BJ (cell line): ENCODE measurements at regions not wholly inside any gene's neighbourhood (a gene's known extent, or its start where the extent isn't known, plus 50 kb on each side); places are given as distances from the start of the nearest gene placed in this dataset.
"Not testable (repeated sequence)": the region's sequence is repeated elsewhere in the genome, so short reads cannot be mapped to it uniquely, and the experiment has no call there.

Experiments used
- CTCF ChIA-PET: fragments of 350-600 bp; formaldehyde crosslinking; extraction: SDS; loops from one replicate; lab custom pipeline; 2021; ENCODE audit warnings: antibody characterized with exemption, inconsistent platforms; lab: Yijun Ruan, JAX
- POLR2A ChIA-PET: fragments of 300-600 bp; sonication (Branson Sonifier 250); formaldehyde crosslinking; extraction: SDS; loops from one replicate; lab custom pipeline; 2021; ENCODE audit warnings: antibody characterized with exemption; lab: Charles Lee
- DNase-seq: peaks from one replicate; pipeline ENCODE4 v3.0.0-alpha.2; 2011; ENCODE audit warnings: low read depth
- H3K27me3 ChIP-seq: 2 replicates; pipeline ENCODE4 v1.6.0; 2011; ENCODE audit warnings: low read length; ENCODE audit not compliant: control insufficient read depth, insufficient read depth
- H3K36me3 ChIP-seq: 2 replicates; pipeline ENCODE4 v1.5.1; 2011; ENCODE audit warnings: low read length; ENCODE audit not compliant: control insufficient read depth, insufficient read depth
- H3K4me3 ChIP-seq: 2 replicates; pipeline ENCODE4 v1.5.1; 2011; ENCODE audit warnings: low read depth, mild to moderate bottlenecking, control low read depth, low read length
- TF ChIP-seq, protein P1 (sequence below): IDR thresholded peaks from 2 replicates; pipeline ENCODE4 v1.5.1; 2011; ENCODE audit warnings: low read depth, mild to moderate bottlenecking, control low read depth, inconsistent platforms, low read length, moderate library complexity; ENCODE audit not compliant: insufficient read depth

GRCh38 chr3:124364317-124365020 is 365.8 kb upstream of the UMPS start:
- H3K4me3 ChIP-seq, result no peak overlapping the region
- ChIA-PET POLR2A (no interaction called here), CTCF (interaction anchor here (1.3 to 2.5 kb wide), 3 partner anchors 9 to 195 kb away, joined by 3 to 9 read pairs (median 3); no protein-coding TSS in a partner anchor)

GRCh38 chr3:124366655-124367054 is 363.6 kb upstream of the UMPS start:
- H3K36me3 ChIP-seq, CTCF ChIA-PET, DNase-seq, H3K4me3 ChIP-seq, POLR2A ChIA-PET, H3K27me3 ChIP-seq: not testable (repeated sequence)

More at GRCh38 chr3:124364317-124365020, 365.8 kb upstream of the UMPS start:
- no peaks in the 10 kb centered on the region for H3K36me3 ChIP-seq
- no peak for DNase-seq
- TF ChIP-seq, protein P1, sequence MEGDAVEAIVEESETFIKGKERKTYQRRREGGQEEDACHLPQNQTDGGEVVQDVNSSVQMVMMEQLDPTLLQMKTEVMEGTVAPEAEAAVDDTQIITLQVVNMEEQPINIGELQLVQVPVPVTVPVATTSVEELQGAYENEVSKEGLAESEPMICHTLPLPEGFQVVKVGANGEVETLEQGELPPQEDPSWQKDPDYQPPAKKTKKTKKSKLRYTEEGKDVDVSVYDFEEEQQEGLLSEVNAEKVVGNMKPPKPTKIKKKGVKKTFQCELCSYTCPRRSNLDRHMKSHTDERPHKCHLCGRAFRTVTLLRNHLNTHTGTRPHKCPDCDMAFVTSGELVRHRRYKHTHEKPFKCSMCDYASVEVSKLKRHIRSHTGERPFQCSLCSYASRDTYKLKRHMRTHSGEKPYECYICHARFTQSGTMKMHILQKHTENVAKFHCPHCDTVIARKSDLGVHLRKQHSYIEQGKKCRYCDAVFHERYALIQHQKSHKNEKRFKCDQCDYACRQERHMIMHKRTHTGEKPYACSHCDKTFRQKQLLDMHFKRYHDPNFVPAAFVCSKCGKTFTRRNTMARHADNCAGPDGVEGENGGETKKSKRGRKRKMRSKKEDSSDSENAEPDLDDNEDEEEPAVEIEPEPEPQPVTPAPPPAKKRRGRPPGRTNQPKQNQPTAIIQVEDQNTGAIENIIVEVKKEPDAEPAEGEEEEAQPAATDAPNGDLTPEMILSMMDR, result no peak
- no peaks in the 10 kb centered on the region for H3K27me3 ChIP-seq

- POLR2A ChIA-PET, result no interaction called here
- Histone ChIP-seq H3K36me3 (no peaks in the 10 kb centered on the region), H3K4me3 (no peak overlapping the region), H3K27me3 (peaks cover 2% of the 10 kb centered on the region; the same call in 1 of the 2 replicates)
- CTCF ChIA-PET, result interaction anchor here (1.0 kb wide), 1 partner anchor 52 kb away, joined by 3 read pairs; no protein-coding TSS in a partner anchor
- DNase-seq, result no peak
- TF ChIP-seq, protein P1, result no peak
Measured at GRCh38 chr3:124372775-124373174, 357.5 kb upstream of the UMPS start.

- POLR2A ChIA-PET, result no interaction called here
- TF ChIP-seq, protein P1, result no peak
- H3K36me3 ChIP-seq, result no peaks in the 10 kb centered on the region
- H3K4me3 ChIP-seq, result no peak overlapping the region
- no peak for DNase-seq
- H3K27me3 ChIP-seq, result peaks cover 2% of the 10 kb centered on the region; the same call in 1 of the 2 replicates
- CTCF ChIA-PET, result interaction anchor here (1.0 kb wide), 1 partner anchor 52 kb away, joined by 3 read pairs; no protein-coding TSS in a partner anchor
Measured at GRCh38 chr3:124373524-124373923, 356.7 kb upstream of the UMPS start.

GRCh38 chr3:124374583-124374982 is 355.7 kb upstream of the UMPS start:
- POLR2A ChIA-PET, result no interaction called here
- CTCF ChIA-PET, result no interaction called here

More at GRCh38 chr3:124374583-124374982, 355.7 kb upstream of the UMPS start:
- peaks cover 2% of the 10 kb centered on the region; the same call in 1 of the 2 replicates for H3K27me3 ChIP-seq
- no peak for DNase-seq
- H3K4me3 ChIP-seq, result no peak overlapping the region
- TF ChIP-seq, protein P1, result no peak
- no peaks in the 10 kb centered on the region for H3K36me3 ChIP-seq
